Keratinocyte (primary cell): ENCODE measurements at regions not wholly inside any gene's neighbourhood (a gene's known extent, or its start where the extent isn't known, plus 50 kb on each side); places are given as distances from the start of the nearest gene placed in this dataset.
"Not testable (repeated sequence)": the region's sequence is repeated elsewhere in the genome, so short reads cannot be mapped to it uniquely, and the experiment has no call there.

Source experiments
- DNase-seq: peaks from one replicate; pipeline ENCODE4 v3.0.0-alpha.2; 2011; ENCODE audit warnings: low read depth, missing footprints, low spot score
- FAIRE-seq: peaks from 2 replicates; lab custom pipeline; 2011; peaks lifted over from hg19 to GRCh38; lab: Jason Lieb, UNC
- H2AFZ ChIP-seq: 2 replicates; pipeline ENCODE4 v1.6.0; 2012; ENCODE audit warnings: low read length, control low read depth, inconsistent platforms; ENCODE audit not compliant: control insufficient read depth
- H3K27ac ChIP-seq: 2 replicates; pipeline ENCODE4 v1.5.1; 2011; ENCODE audit warnings: low read length; ENCODE audit not compliant: control insufficient read depth, insufficient read depth
- H3K27me3 ChIP-seq: 3 replicates; pipeline ENCODE4 v1.6.0; 2011; ENCODE audit warnings: low read length; ENCODE audit not compliant: control insufficient read depth, insufficient read depth; ENCODE audit errors: extremely low read depth
- H3K36me3 ChIP-seq, 2 experiments: 2 replicates in 1 of 2; 3 replicates in 1 of 2; pipeline ENCODE4 v1.5.1; 2011; ENCODE audit warnings: low read length in 2 of 2, mild to moderate bottlenecking in 1 of 2; ENCODE audit not compliant: control insufficient read depth in 2 of 2, insufficient read depth in 2 of 2; ENCODE audit errors: extremely low read depth in 1 of 2
- H3K4me1 ChIP-seq: 3 replicates; pipeline ENCODE4 v1.5.1; 2011; ENCODE audit warnings: low read length; ENCODE audit not compliant: control insufficient read depth, insufficient read depth; ENCODE audit errors: extremely low read depth
- H3K4me2 ChIP-seq: 3 replicates; pipeline ENCODE4 v1.6.0; 2011; ENCODE audit warnings: low read depth, low read length; ENCODE audit not compliant: control insufficient read depth, insufficient read depth; ENCODE audit errors: extremely low read depth
- H3K4me3 ChIP-seq, 3 experiments: fragments of 200-600 bp in 1 of 3; sonication (generic) in 1 of 3; 2 replicates in 2 of 3; 3 replicates in 1 of 3; pipeline ENCODE4 v1.5.1; 2011 to 2016; ENCODE audit warnings: low read length in 3 of 3, mild to moderate bottlenecking in 3 of 3, control low read depth in 2 of 3, inconsistent platforms in 1 of 3, low read depth in 1 of 3, mixed read lengths in 1 of 3, mixed run types in 1 of 3, moderate library complexity in 1 of 3; ENCODE audit not compliant: control insufficient read depth in 2 of 3, insufficient read depth in 2 of 3; ENCODE audit errors: extremely low read depth in 1 of 3
- H3K79me2 ChIP-seq: 2 replicates; pipeline ENCODE4 v1.6.0; 2012; ENCODE audit warnings: low read length; ENCODE audit not compliant: control insufficient read depth, insufficient read depth
- H3K9ac ChIP-seq: 3 replicates; pipeline ENCODE4 v1.6.0; 2011; ENCODE audit warnings: low read length; ENCODE audit not compliant: control insufficient read depth, insufficient read depth; ENCODE audit errors: extremely low read depth
- H3K9me1 ChIP-seq: 3 replicates; pipeline ENCODE4 v1.6.0; 2011; ENCODE audit warnings: low read length; ENCODE audit not compliant: control insufficient read depth, insufficient read depth; ENCODE audit errors: extremely low read depth
- H3K9me3 ChIP-seq: 2 replicates; pipeline ENCODE4 v1.5.1; 2012; ENCODE audit warnings: low read depth, low read length; ENCODE audit not compliant: control insufficient read depth
- H4K20me1 ChIP-seq: 3 replicates; pipeline ENCODE4 v1.6.0; 2011; ENCODE audit warnings: low read length; ENCODE audit not compliant: control insufficient read depth, insufficient read depth; ENCODE audit errors: extremely low read depth
- EZH2 ChIP-seq: IDR thresholded peaks from one replicate; pipeline ENCODE4 v1.6.1; 2012; ENCODE audit warnings: inconsistent platforms, mild to moderate bottlenecking, low read length, moderate library complexity
- dilution Hi-C: fragments of 300-500 bp; cut with MboI; formaldehyde crosslinking; loops from one replicate; pipeline ENCODE4 v1.7.0; 2020; ENCODE audit warnings: low sequenced_read_pairs; ENCODE audit not compliant: extremely low pct_ligation_motif_present
- TF ChIP-seq, protein P1 (sequence below), 3 experiments: IDR thresholded peaks in 1 of 3; conservative IDR thresholded peaks in 1 of 3; optimal IDR thresholded peaks in 1 of 3; 2 replicates in 2 of 3; 3 replicates in 1 of 3; pipeline versions ENCODE3 to v1.5.1; 2011; ENCODE audit warnings: low read length in 3 of 3, mild to moderate bottlenecking in 3 of 3, moderate library complexity in 2 of 3, control low read depth in 1 of 3, inconsistent platforms in 1 of 3; ENCODE audit not compliant: insufficient read depth in 2 of 3; ENCODE audit errors: extremely low read depth in 1 of 3

DNA sequence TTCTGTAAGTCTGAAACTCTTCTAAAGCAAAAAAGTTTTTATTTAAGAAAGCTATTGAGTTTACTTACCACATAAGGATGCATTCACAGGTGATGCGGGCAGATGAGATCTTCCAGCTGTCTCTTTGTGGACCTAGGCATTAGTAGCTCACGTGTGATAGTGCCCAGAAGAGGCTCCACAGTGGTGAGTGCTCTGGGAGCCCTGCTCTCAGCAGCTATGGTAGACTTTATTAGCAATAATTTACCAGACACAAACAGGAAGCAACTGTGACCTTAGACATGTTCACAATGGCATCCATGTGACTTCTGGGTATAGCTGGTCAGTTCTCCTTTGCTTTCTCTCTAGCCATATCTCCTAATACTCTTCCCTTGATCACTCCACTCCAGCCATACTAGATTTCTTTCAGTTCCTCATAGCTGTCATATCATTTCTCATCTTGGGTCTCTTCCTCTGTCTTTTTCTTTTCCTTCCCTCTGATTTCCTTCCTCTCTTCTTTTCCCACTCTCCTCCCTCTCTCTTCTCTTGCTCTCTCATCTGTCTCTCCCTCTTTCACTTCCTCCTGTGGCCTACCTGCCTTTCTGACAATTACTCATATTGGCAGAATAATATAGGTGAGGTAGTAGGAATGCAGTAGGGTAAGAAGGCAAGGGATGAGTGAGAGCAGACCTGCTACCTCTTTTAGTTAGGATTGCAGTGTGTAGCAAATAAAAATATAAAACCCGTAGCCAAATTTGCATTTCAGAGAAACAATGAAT lies 75.2 kb upstream of the SCAF11 start:
- Histone ChIP-seq H4K20me1 (no peaks in the 10 kb centered on the region), H3K79me2 (no peaks in the 10 kb centered on the region), H3K27me3 (no peaks in the 10 kb centered on the region), H2AFZ (no peak overlapping the region), H3K4me2 (no peak overlapping the region), H3K9me1 (no peaks in the 10 kb centered on the region), H3K4me3 (no peak overlapping the region), H3K9ac (no peak overlapping the region), H3K4me1 (no peaks in the 10 kb centered on the region), H3K36me3 (no peaks in the 10 kb centered on the region), H3K9me3 (no peaks in the 10 kb centered on the region), H3K27ac (no peak overlapping the region)
- FAIRE-seq (no peak), DNase-seq (no peak)
- dilution Hi-C loops, result no loop called here
- no peak for TF ChIP-seq EZH2
- TF ChIP-seq, protein P1, sequence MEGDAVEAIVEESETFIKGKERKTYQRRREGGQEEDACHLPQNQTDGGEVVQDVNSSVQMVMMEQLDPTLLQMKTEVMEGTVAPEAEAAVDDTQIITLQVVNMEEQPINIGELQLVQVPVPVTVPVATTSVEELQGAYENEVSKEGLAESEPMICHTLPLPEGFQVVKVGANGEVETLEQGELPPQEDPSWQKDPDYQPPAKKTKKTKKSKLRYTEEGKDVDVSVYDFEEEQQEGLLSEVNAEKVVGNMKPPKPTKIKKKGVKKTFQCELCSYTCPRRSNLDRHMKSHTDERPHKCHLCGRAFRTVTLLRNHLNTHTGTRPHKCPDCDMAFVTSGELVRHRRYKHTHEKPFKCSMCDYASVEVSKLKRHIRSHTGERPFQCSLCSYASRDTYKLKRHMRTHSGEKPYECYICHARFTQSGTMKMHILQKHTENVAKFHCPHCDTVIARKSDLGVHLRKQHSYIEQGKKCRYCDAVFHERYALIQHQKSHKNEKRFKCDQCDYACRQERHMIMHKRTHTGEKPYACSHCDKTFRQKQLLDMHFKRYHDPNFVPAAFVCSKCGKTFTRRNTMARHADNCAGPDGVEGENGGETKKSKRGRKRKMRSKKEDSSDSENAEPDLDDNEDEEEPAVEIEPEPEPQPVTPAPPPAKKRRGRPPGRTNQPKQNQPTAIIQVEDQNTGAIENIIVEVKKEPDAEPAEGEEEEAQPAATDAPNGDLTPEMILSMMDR (optimal IDR thresholded peaks at IDR 0.05 in 1 of 3, IDR thresholded peaks at IDR 0.05 in 1 of 3, conservative IDR thresholded peaks at IDR 0.05 in 1 of 3; ENCODE audit: extremely low read depth in 1 of 3, insufficient read depth in 2 of 3, low read length in 3 of 3), result no peak

DNA sequence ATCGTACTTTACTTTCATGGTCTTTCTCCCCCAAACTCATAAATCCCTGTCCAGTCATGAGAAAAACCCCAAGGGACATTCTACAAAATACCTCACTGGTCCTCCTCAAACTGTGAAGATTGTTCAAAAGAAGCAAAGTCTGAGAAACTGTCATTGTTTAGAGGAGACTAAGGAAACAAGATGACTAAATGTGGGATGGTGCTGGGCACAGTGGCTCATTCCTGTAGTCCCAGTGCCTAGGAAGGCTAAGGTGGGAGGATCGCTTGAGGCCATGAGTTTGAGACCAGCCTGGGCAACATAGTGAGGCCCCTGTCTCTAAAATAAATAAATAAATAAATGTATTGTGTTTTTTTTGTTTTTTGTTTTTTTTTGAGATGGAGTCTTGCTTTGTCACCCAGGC lies 74.2 kb upstream of the SCAF11 start:
- dilution Hi-C loops, result no loop called here
- no peaks in the 10 kb centered on the region for H3K9me1 ChIP-seq
- H3K27ac ChIP-seq, result no peak overlapping the region
- H3K9ac ChIP-seq, result no peak overlapping the region
- DNase-seq (no peak), FAIRE-seq (no peak)
- no peak overlapping the region for H3K4me2 ChIP-seq
- no peaks in the 10 kb centered on the region for H3K36me3 ChIP-seq
- no peaks in the 10 kb centered on the region for H3K9me3 ChIP-seq
- no peak overlapping the region for H2AFZ ChIP-seq
- no peaks in the 10 kb centered on the region for H4K20me1 ChIP-seq
- no peaks in the 10 kb centered on the region for H3K27me3 ChIP-seq
- TF ChIP-seq EZH2, result no peak
- TF ChIP-seq, protein P1 (optimal IDR thresholded peaks at IDR 0.05 in 1 of 3, IDR thresholded peaks at IDR 0.05 in 1 of 3, conservative IDR thresholded peaks at IDR 0.05 in 1 of 3; ENCODE audit: extremely low read depth in 1 of 3, insufficient read depth in 2 of 3, low read length in 3 of 3), result no peak
- no peaks in the 10 kb centered on the region for H3K79me2 ChIP-seq
- no peaks in the 10 kb centered on the region for H3K4me1 ChIP-seq
- no peak overlapping the region for H3K4me3 ChIP-seq

DNA sequence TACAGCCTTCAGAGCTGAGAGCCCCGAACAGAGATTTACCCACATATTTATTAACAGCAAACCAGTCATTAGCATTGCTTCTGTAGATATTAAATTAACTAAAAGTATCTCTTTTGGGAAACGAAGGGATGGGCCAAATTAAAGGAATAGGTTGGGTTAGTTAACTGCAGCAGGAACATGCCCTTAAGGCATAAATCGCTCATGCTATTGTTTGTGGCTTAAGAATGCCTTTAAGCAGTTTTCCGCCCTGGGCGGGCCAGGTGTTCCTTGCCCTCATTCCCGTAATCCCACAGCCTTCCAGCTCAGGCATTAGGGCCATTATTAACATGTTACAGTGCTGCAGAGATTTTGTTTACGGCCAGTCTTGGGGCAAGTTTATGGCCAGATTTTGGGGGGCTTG lies 68.3 kb upstream of the SCAF11 start:
- H3K4me2 ChIP-seq, H3K4me3 ChIP-seq, DNase-seq, H4K20me1 ChIP-seq, H3K9ac ChIP-seq, H3K79me2 ChIP-seq, H3K4me1 ChIP-seq, FAIRE-seq, dilution Hi-C loops, H3K9me3 ChIP-seq, H3K27me3 ChIP-seq, H3K27ac ChIP-seq, H2AFZ ChIP-seq, H3K9me1 ChIP-seq, H3K36me3 ChIP-seq: not testable (repeated sequence)
